GM19023 (cell line): ENCODE measurements at regions not wholly inside any gene's neighbourhood (a gene's known extent, or its start where the extent isn't known, plus 50 kb on each side); places are given as distances from the start of the nearest gene placed in this dataset.
"Not testable (repeated sequence)": the region's sequence is repeated elsewhere in the genome, so short reads cannot be mapped to it uniquely, and the experiment has no call there.

ENCODE experiments used
- ATAC-seq: cut with Tn5 transposase; IDR thresholded peaks from one replicate; pipeline ENCODE4 v1.9.1; 2021; ENCODE audit warnings: mild to moderate bottlenecking, moderate library complexity; ENCODE audit not compliant: unreplicated experiment

GRCh38 chr14:38973083-38973700 is 129.8 kb downstream of the SEC23A start:
- no peak for ATAC-seq

GRCh38 chr14:38972511-38972910 is 130.5 kb downstream of the SEC23A start:
- no peak for ATAC-seq

DNA sequence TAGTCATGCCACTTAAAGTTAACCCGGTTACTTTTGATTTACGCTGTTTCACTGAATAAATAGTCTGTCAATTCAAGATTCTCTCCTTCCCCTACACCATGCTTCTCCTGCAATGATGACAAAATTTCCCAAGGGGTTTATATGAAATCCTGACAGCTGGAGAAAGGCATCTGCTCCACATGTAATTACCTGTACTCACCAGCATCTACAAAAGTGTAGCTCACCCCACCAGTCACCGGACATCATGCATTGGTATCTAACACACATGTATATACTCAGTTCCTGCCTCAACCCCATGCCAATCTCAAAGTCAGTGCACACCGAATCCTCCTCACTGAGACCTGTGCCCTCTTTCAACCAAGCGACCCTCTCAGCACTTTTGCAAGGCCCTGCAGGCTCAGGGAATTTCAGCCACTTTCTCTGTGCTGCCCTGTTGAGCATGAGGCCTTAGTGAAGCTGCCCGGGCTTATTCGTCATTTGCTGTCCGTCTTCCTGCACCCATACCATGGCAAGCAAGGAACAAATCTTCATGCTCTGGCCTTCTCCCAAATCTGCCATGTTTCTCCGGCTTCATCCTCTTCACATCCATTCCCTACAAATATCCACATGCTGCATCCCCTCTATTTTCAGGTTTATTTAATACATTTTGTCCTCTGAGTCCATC is 131.6 kb downstream of the SEC23A start:
- no peak for ATAC-seq

GRCh38 chr14:38964630-38965029 is 138.4 kb downstream of the SEC23A start:
- no peak for ATAC-seq

- no peak for ATAC-seq
Measured at GRCh38 chr14:38960946-38961531, 142.0 kb downstream of the SEC23A start.

- no peak for ATAC-seq
Measured at GRCh38 chr14:38959021-38959420, 144.0 kb downstream of the SEC23A start.

GRCh38 chr14:38958589-38958988 is 144.4 kb downstream of the SEC23A start:
- ATAC-seq, result no peak

GRCh38 chr14:38951451-38951850 is 151.6 kb downstream of the SEC23A start:
- no peak for ATAC-seq

- ATAC-seq, result no peak
Measured at GRCh38 chr14:38950676-38951075, 152.4 kb downstream of the SEC23A start.

DNA sequence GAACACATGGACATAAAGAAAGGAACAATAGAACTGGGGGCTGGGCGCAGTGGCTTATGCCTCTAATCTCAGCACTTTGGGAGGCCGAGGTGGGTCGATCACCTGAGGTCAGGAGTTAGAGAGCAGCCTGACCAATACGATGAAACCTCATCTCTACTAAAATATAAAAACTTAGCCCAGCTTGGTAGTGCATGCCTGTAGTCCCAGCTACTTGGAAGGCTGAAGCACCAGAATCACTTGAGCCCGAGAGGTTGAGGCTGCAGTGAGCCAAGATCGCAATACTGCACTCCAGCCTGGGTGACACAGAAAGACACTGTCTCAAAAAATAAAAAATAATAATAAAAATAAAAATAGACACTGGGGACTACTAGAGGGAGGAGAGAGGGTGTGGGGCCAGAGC is 154.5 kb downstream of the SEC23A start:
- ATAC-seq, result no peak

DNA sequence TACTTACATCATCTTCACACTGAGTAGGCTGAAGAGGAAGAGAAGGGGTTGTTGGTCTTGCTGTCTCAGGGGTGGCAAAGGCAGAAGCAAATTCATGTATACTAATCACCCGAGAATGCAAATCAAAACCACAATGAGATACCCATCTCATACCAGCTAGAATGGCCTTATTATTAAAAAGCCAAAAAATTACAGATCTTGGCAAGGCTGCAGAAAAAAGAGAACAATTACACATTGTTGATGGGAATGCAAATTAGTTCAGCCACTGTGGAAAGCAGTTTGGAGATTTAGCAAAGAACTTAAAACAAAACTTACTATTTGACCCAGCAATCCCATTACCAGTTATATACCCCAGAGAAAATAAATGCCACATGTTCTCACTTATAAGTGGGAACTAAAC is 154.9 kb downstream of the SEC23A start:
- no peak for ATAC-seq

DNA sequence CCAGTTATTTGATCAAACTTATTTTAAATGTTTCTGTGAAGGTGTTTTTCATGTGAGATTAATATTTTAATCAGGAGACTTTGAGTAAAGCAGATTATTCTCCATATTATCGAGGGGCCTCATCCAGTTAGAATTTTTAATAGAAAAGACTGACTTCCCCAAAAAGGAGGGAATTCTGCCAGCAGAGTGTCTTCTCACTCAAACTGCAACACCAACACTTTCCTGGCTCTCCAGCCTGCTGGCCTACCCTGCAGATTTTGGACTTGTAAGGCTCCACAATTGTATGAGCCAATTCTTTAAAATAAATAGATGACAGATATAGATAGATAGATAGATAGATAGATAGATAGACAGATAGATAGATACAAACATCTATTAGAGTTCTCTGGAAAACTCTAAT is 155.7 kb downstream of the SEC23A start:
- no peak for ATAC-seq

DNA sequence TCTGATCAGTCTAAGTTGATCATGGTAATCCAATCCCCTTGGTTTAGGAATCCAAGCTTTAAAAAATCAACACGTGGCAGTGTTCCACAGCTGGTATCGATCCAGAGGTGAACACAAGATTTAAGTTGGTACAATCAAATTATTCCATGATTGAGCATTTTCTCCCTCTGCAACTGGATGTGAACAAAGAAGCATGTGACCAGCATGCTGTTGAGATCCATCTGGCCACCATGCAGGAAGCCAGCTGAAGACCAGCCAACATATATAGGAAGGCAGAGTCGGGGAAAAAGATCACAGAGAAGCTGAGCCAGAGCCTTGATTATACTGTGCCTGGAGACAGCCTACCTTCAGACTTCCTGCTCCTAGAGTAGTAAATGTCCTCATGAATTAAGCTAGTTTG is 158.3 kb downstream of the SEC23A start:
- no peak for ATAC-seq

- ATAC-seq, result no peak
Measured at GRCh38 chr14:38941488-38941887, 161.5 kb downstream of the SEC23A start.

DNA sequence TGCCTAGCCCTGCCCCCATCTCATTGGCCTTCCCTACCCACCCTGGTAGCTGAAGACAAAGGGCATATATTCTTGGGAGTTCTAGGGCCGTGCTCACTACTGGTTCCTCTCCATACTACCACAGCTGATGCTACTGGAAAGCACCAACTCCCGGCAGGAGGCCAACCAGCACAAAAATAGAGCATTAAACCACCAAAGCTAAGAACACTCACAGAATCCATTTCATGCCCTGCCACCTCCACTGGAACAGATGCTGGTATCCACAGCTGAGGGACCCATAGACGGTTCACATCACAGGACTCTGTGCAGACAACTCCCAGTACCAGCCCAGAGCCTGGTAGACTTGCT is 170.4 kb downstream of the SEC23A start:
- ATAC-seq, result not testable (repeated sequence)

DNA sequence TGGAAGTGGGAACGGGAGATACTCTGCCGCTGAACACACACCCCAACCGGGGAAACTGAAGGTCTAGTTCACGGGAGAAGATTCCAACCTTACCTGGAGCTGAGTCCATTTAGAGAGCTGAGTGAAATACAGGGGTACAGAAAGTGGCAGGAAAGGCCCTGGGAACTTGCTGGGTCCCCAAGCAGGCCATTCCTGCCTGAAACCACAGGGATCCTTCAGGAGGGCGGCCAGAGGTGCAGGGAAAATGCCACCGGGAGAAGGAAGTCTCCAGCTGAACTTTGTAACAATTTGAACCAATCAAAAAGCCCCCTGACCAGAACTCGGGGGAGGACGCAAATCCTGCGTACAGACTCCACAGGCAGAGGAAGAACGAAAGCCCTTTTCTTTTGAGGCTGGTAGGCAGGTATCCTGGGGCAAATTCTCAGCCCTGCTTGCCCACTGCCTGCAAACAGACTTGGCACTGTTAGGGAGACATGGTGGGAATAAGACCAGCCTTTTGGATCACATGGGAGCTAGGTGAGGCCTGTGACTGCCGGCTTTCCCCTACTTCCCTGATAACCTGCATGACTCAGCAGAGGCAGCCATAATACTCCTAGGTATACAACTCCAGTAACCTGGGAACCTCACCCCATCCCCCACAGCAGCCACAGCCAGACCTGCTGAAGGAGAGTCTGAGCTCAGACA is 170.9 kb downstream of the SEC23A start:
- no peak for ATAC-seq

DNA sequence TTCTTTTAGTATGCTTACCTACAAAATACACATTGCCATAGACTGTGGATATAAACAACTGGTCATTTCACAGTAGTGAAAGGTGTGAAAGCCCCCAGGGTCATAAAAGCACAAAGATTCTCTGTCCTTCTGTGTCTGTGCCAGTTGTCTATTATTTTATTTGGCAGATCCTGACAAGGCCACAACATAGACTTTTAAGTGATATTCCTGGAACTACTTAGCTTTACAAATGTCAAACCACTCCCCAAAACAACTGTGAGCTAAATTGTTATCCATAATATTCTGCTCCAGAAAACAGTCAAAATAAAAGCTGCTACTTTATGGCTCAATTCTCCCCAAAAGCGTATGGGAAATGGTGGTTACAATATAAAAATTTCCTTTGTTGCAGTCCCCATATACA is 172.1 kb downstream of the SEC23A start:
- ATAC-seq, result no peak

DNA sequence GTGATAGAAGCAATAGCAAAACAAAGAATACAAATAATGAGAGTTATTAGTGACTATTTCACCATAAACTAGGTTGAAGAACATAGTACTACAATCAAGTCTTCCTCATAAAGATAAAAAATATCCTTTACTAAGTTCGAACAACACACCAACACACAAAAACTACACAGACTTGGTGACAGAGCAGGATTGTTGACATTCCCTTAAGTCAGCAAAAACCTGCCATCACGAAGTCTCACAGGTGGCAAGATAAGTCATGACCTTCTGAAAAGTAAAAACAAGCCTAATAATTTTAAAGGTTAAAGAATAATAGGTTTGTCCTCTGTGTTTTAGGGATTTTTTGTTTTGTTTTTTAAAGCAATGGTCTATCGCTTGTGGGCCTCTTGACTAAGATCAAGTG is 173.0 kb downstream of the SEC23A start:
- no peak for ATAC-seq

GRCh38 chr14:38929416-38929815 is 173.6 kb downstream of the SEC23A start:
- no peak for ATAC-seq

GRCh38 chr14:38921893-38922292 is 181.1 kb downstream of the SEC23A start:
- ATAC-seq, result not testable (repeated sequence)

- ATAC-seq, result no peak
Measured at GRCh38 chr14:38915125-38915524, 187.9 kb downstream of the SEC23A start.

DNA sequence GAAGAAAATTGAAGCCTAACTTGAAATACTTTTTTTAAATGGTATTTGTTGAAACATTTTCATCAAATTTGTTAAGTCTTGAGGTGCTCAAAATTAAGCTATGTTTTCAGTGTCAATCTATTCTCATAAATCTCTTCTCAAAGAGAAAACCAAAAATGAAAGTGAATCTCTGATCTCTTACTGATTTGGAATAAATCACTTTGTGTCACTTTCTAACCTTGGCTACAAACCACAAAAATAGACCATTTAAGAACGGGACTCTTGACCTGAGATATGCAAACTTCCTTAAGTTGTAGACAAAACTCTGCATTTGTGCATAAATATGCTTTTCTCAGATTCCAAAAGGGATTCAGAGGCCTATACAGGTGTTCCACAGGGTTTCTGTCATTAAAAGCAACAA is 192.9 kb downstream of the SEC23A start:
- no peak for ATAC-seq
